MCF 10A (cell line): ENCODE measurements at regions not wholly inside any gene's neighbourhood (a gene's known extent, or its start where the extent isn't known, plus 50 kb on each side); places are given as distances from the start of the nearest gene placed in this dataset.

Experiments
- BruUV-seq: library from RNA; stranded (reverse); fragments of 400-500 nt; replicated peaks from 2 replicates; lab custom pipeline; 2021; lab: Mats Ljungman, UMichigan
- CTCF ChIA-PET: fragments of 300-600 bp; sonication (Branson Sonifier 250); formaldehyde crosslinking; extraction: SDS; loops from one replicate; lab custom pipeline; 2021; ENCODE audit warnings: antibody characterized with exemption, inconsistent platforms; lab: Yijun Ruan, JAX
- POLR2A ChIA-PET: fragments of 300-600, 350-650 bp; sonication (Branson Sonifier 250); formaldehyde crosslinking; extraction: SDS; loops from one replicate; lab custom pipeline; 2020; ENCODE audit warnings: antibody characterized with exemption, inconsistent platforms; lab: Yijun Ruan, JAX
- DNase-seq: peaks from one replicate; pipeline ENCODE4 v3.0.0-alpha.2; 2018; ENCODE audit not compliant: unreplicated experiment
- H3K27ac Mint-ChIP-seq: one replicate; pipeline ENCODE4 v1.8.0; 2022; ENCODE audit warnings: mild to moderate bottlenecking, low read depth, mixed read lengths; ENCODE audit not compliant: unreplicated experiment
- H3K27me3 Mint-ChIP-seq: one replicate; pipeline ENCODE4 v1.8.0; 2022; ENCODE audit warnings: mixed read lengths; ENCODE audit not compliant: insufficient read depth, unreplicated experiment
- H3K36me3 Mint-ChIP-seq: one replicate; pipeline ENCODE4 v1.8.0; 2022; ENCODE audit warnings: mild to moderate bottlenecking, moderate library complexity, mixed read lengths; ENCODE audit not compliant: insufficient read depth, unreplicated experiment
- H3K4me1 Mint-ChIP-seq: one replicate; pipeline ENCODE4 v1.8.0; 2022; ENCODE audit warnings: mixed read lengths; ENCODE audit not compliant: insufficient read depth, unreplicated experiment
- H3K4me3 Mint-ChIP-seq: one replicate; pipeline ENCODE4 v1.8.0; 2022; ENCODE audit warnings: mild to moderate bottlenecking, moderate library complexity, mixed read lengths; ENCODE audit not compliant: unreplicated experiment
- H3K9me3 Mint-ChIP-seq: one replicate; pipeline ENCODE4 v1.8.0; 2022; ENCODE audit warnings: mixed read lengths; ENCODE audit not compliant: unreplicated experiment
- CTCF ChIP-seq: fragments of 200-600 bp; IDR thresholded peaks from one replicate; pipeline ENCODE4 v1.8.0; 2022; ENCODE audit warnings: antibody characterized with exemption, mild to moderate bottlenecking; ENCODE audit not compliant: unreplicated experiment
- intact Hi-C: fragments of 100-400 bp; cut with micrococcal nuclease; formaldehyde crosslinking; loops from 2 replicates; pipeline ENCODE4 v1.14.1; 2022

- no peaks in the 10 kb centered on the region for H3K27me3 Mint-ChIP-seq
- peaks cover 6% of the 10 kb centered on the region for H3K4me1 Mint-ChIP-seq
- intact Hi-C loops, result no loop called here
- TF ChIP-seq CTCF, result no peak
- H3K9me3 Mint-ChIP-seq, result peaks cover 10% of the 10 kb centered on the region
- BruUV-seq, result no TSS peak
- no peak overlapping the region for H3K4me3 Mint-ChIP-seq
- DNase-seq, result no peak
- POLR2A ChIA-PET, result no interaction called here
- no peak overlapping the region for H3K27ac Mint-ChIP-seq
- CTCF ChIA-PET, result no interaction called here
- no peaks in the 10 kb centered on the region for H3K36me3 Mint-ChIP-seq
These were observed 103.0 kb upstream of the OSMR start for GRCh38 chr5:38742821-38743220.

- H3K36me3 Mint-ChIP-seq, result no peaks in the 10 kb centered on the region
- peaks cover 10% of the 10 kb centered on the region for H3K9me3 Mint-ChIP-seq
- H3K4me3 Mint-ChIP-seq, result no peak overlapping the region
- intact Hi-C loops, result no loop called here
- BruUV-seq, result no TSS peak
- TF ChIP-seq CTCF, result no peak
- H3K4me1 Mint-ChIP-seq, result peaks cover 6% of the 10 kb centered on the region
- DNase-seq, result no peak
- no peaks in the 10 kb centered on the region for H3K27me3 Mint-ChIP-seq
- POLR2A ChIA-PET, result no interaction called here
- CTCF ChIA-PET, result no interaction called here
- H3K27ac Mint-ChIP-seq, result no peak overlapping the region
These were observed 102.2 kb upstream of the OSMR start for GRCh38 chr5:38743562-38743961.

GRCh38 chr5:38745836-38746732, 99.7 kb upstream of the OSMR start:
- TF ChIP-seq CTCF, result no peak
- H3K36me3 Mint-ChIP-seq, result no peaks in the 10 kb centered on the region
- H3K27ac Mint-ChIP-seq, result no peak overlapping the region
- no peaks in the 10 kb centered on the region for H3K4me1 Mint-ChIP-seq
- intact Hi-C loops, result no loop called here
- DNase-seq, result no peak
- peaks cover 10% of the 10 kb centered on the region for H3K9me3 Mint-ChIP-seq
- no peaks in the 10 kb centered on the region for H3K27me3 Mint-ChIP-seq
- ChIA-PET POLR2A (no interaction called here), CTCF (no interaction called here)
- H3K4me3 Mint-ChIP-seq, result no peak overlapping the region
- BruUV-seq, result no TSS peak

GRCh38 chr5:38749861-38750260, 96.0 kb upstream of the OSMR start:
- H3K27me3 Mint-ChIP-seq, result no peaks in the 10 kb centered on the region
- no peaks in the 10 kb centered on the region for H3K9me3 Mint-ChIP-seq
- BruUV-seq, result no TSS peak
- H3K27ac Mint-ChIP-seq, result no peak overlapping the region
- H3K36me3 Mint-ChIP-seq, result no peaks in the 10 kb centered on the region
- no peak overlapping the region for H3K4me3 Mint-ChIP-seq
- DNase-seq, result no peak
- CTCF ChIA-PET, result interaction anchor here (1.2 kb wide), 1 partner anchor 37 kb away, joined by 3 read pairs; no protein-coding TSS in a partner anchor
- POLR2A ChIA-PET, result no interaction called here
- no peaks in the 10 kb centered on the region for H3K4me1 Mint-ChIP-seq
- intact Hi-C loops, result no loop called here
- TF ChIP-seq CTCF, result no peak
